NCI-H146 treated with DMSO at 0.1 percent for 48 hours (cell line): ENCODE measurements at regions not wholly inside any gene's neighbourhood (a gene's known extent, or its start where the extent isn't known, plus 50 kb on each side); places are given as distances from the start of the nearest gene placed in this dataset.

Experiments used
- DNase-seq: peaks from one replicate; lab custom pipeline; 2025; ENCODE audit not compliant: unreplicated experiment; lab: John Stamatoyannopoulos, UW

DNA sequence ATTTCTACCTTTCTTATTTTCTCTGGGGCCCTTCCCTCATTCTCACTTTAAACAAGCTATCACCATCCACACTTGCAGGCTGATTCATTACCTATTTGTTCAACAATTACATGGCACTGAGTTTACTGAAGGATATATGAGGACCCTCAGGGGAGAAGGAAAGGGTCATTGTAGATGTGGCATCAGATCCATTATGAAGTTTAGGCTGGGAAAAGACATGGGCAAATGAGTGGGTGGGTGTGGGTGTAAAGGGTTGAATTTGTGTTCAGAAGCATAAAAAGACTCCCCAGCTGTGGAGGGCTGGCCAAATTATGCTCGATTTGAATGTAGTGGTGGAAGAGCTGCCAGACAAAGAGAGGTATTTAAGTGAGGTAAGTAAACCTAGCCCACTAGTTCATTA is 55.9 kb upstream of the MTAP start:
- DNase-seq = no peak

- DNase-seq = no peak
Measured at GRCh38 chr9:21747175-21747574, 55.3 kb upstream of the MTAP start.

DNA sequence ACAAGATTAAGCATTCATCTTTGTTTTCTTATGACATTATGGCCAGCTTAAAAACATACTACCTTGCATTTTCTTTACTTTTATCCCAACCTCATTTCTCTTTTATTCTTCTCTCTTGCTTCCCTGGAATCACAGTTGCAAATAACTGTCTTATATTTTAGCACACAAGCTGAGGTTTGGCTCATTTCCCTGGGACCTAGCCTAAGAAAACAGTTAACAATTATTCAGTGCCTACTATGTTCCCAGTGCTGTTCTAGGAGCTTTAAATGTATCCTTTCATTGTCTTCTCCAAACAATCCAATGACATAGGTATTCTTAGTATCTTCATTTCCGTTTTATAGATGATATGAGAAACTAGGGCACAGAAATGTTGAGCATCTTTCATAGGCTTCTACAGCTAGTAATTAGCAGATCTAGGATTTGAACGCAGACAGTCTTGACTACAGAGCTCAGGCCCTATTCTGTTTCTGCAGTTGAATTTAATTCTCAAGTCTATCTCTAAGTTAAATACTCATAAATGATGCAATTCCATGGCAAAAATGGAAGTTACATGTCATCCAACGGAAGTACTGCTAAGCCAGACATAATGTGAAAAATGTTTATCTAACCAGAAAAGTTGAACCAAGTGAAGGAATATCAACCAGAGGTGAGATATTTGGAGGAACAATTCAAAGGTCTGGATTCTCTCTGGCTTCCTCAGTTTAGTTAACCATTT is 52.3 kb upstream of the MTAP start:
- no peak for DNase-seq

DNA sequence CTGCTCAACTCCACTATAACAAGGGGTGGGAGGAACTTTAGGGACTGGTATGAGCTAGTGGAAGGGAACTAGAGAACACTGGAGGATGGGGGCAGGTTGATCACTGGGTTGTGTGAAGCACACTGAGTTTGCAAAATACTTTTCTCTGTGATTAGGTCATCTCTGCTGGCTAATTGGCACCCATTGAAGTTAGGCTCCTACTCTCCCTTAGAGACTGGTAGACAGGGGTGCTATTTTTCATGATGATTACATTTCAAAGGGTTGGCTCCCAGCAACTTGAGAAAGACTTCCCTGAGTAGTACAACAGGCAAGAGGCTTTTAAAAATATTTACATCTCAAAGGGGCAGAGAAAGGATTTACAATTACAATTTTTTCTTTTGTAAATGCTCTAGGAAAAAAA is 50.4 kb upstream of the MTAP start:
- no peak for DNase-seq
